H1 (cell line): ENCODE measurements at regions not wholly inside any gene's neighbourhood (a gene's known extent, or its start where the extent isn't known, plus 50 kb on each side); places are given as distances from the start of the nearest gene placed in this dataset.

ENCODE experiments used
- CBX8 ChIP-seq: fragments of 300-800, 300-1000 bp; sonication (generic); IDR thresholded peaks from 2 replicates; pipeline ENCODE4 v1.7.1; 2016; ENCODE audit warnings: low read depth, low read length, borderline replicate concordance
- HDAC2 ChIP-seq, 2 experiments: fragments of 300-600 bp in 1 of 2; sonication (generic) in 1 of 2; IDR thresholded peaks; 2 replicates each; pipeline ENCODE4 v1.6.1; 2011 to 2012; ENCODE audit warnings: low read depth in 2 of 2, low read length in 2 of 2, mild to moderate bottlenecking in 2 of 2, moderate library complexity in 2 of 2, borderline replicate concordance in 1 of 2, inconsistent platforms in 1 of 2
- RNF2 ChIP-seq: fragments of 200-900, 300-1000 bp; sonication (generic); IDR thresholded peaks from 2 replicates; pipeline ENCODE4 v1.7.1; 2016; ENCODE audit warnings: borderline replicate concordance, low read depth, mild to moderate bottlenecking, antibody characterized with exemption, low read length; ENCODE audit not compliant: poor library complexity, severe bottlenecking; ENCODE audit errors: missing control alignments
- SP2 ChIP-seq: IDR thresholded peaks from 2 replicates; pipeline ENCODE4 v1.6.1; 2012; ENCODE audit warnings: mild to moderate bottlenecking, low read length, inconsistent platforms
- TCF12 ChIP-seq: IDR thresholded peaks from 2 replicates; pipeline ENCODE4 v1.6.1; 2011; ENCODE audit warnings: low read depth, mild to moderate bottlenecking, low read length

GRCh38 chr10:28815681-28816080 is 138.4 kb downstream of the BAMBI start (continued):
- no peak for TF ChIP-seq HDAC2 (IDR thresholded peaks at IDR 0.05; ENCODE audit: borderline replicate concordance in 1 of 2, low read depth in 2 of 2, low read length in 2 of 2)
- no peak for TF ChIP-seq CBX8
- TF ChIP-seq RNF2 = no peak
- no peak for TF ChIP-seq SP2
- no peak for TF ChIP-seq TCF12
